ENCODE measurements at regions not wholly inside any gene's neighbourhood (a gene's known extent, or its start where the extent isn't known, plus 50 kb on each side); places are given as distances from the start of the nearest gene placed in this dataset.

DNA sequence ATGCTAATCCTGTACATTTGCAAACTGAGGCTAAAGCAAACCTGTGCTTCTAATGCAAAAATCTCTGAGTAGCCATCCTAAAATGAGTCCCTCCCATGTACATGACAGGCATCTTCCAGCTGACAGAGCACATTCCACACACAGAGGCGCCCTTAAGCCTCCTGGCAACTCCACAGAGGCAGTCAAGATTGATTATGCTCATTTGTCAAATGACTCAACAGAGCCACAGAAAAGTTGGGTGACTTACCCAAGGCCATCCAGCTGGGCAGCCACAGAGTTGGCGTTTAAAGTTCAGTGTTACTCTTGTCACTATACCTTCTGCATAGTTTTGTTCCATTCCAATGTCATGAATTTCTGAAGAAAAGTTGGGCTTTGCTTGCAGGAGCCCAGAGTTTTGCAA lies 394.6 kb upstream of the FGF13 start:
- DNase-seq, result no peak

- DNase-seq, result no peak
These were observed 383.4 kb upstream of the FGF13 start for GRCh38 chrX:139094671-139095592.

DNA sequence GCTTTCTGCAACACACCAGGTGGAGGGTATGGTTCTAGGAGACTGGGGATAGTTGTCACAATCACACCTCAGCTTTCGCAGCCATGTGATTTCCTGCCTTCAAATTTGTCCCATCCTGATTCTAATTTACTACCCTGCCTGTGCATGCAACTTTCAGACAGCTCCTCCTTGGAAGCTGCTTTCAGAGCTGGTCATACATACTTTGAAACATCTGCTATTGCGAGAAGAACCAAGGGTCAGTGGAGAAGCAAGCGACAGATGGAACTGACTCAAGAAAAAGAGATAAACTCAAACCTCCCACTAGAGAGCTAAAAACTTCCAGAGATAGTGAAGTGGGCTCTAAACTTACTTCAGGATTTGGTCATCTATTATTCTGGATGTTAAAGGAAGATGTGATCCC lies 381.7 kb upstream of the FGF13 start:
- DNase-seq, result no peak

- no peak for DNase-seq
These were observed 380.4 kb upstream of the FGF13 start for GRCh38 chrX:139091878-139092277.

GRCh38 chrX:139091066-139091465 lies 379.5 kb upstream of the FGF13 start:
- DNase-seq, result no peak

- no peak for DNase-seq
These were observed 374.7 kb upstream of the FGF13 start for GRCh38 chrX:139086246-139086645.

DNA sequence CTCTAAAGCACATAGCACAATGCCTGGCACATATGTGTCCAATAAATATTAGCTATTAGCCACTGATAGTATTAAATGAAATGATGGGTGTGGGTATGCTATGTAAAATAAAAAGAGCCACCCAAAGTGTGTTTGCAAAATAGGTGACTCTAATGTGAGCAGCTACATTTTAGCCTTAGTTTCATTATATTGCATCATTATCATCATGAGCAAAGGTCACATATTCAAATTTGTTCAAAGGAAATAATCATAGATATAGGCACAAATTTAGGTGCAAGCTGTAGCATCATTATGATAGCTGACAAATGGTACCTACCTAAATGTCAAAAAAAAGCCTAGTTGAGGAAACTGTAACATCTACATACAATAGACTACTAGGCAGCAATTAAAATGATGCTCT lies 373.9 kb upstream of the FGF13 start:
- no peak for DNase-seq

GRCh38 chrX:139083191-139083590 lies 371.7 kb upstream of the FGF13 start:
- DNase-seq, result no peak

- DNase-seq, result no peak
These were observed 370.4 kb upstream of the FGF13 start for GRCh38 chrX:139081965-139082364.

GRCh38 chrX:139079789-139080188 lies 368.3 kb upstream of the FGF13 start:
- DNase-seq, result no peak

DNA sequence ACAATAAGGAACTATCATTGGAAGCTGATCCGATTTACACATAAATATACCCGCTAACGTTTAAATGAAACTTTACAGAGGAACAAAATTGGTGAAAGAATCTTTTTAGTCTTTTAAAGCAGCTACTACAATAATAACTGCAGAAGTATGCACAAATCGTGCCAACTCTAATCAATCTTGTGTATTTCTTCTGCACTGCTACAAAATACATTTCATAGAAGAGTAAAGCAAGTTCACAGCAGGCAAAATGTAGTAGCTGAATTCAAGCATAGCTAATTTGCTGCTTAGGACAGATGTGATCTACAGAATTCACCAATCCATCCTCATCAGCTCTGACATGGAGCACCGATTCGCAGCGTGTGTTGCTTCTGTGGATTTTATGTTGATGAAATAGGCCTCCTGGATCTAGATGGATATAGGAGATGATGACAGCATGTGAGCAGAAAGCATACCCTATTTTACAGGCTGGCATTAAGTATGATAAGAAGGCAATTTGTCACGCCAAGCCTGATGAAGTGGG lies 367.3 kb upstream of the FGF13 start:
- no peak for DNase-seq

GRCh38 chrX:139078342-139078741 lies 366.8 kb upstream of the FGF13 start:
- no peak for DNase-seq

GRCh38 chrX:139077281-139078250 lies 366.0 kb upstream of the FGF13 start:
- no peak for DNase-seq

DNA sequence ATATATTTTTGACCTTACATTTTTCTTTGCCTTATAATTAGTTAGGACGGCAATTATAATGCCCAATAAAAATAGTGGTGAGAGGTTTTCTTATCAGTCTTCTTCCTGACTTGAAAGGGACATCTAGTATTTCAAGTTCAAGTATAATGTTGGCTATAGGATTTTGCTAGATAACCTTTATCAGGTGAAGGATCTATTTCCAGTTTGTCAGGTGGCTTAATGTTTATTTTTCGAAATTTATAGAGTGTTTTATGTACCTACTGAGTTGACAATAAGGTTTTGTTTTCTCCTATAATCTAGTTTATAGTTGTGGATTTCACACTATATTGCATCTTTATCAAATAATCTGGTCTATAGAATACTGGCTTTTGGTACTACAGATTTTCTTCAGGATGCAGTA lies 351.8 kb upstream of the FGF13 start:
- DNase-seq, result no peak

GRCh38 chrX:139058831-139059495 lies 347.4 kb upstream of the FGF13 start:
- peak; percentile 0 for DNase-seq

DNA sequence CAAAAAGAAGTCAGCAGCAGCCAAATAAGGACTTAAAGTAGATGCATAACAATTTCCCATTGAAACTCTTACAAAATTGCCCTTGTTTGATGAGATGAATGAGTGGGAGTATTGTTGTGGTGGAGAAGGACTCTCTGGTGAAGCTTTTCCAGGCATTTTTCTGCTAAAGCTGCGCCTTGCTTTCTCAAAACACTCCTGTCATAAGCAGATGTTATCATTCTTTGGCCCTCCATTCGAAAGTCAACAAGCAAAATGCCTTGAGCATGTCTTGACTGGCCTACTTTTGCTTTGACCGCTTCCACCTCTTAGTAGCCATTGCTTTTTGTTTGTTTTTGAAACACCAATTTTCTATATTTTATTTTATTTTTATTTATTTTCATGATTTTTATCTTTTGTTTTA lies 340.9 kb upstream of the FGF13 start:
- DNase-seq, result no peak

GRCh38 chrX:139049465-139049864 lies 337.9 kb upstream of the FGF13 start:
- no peak for DNase-seq

DNA sequence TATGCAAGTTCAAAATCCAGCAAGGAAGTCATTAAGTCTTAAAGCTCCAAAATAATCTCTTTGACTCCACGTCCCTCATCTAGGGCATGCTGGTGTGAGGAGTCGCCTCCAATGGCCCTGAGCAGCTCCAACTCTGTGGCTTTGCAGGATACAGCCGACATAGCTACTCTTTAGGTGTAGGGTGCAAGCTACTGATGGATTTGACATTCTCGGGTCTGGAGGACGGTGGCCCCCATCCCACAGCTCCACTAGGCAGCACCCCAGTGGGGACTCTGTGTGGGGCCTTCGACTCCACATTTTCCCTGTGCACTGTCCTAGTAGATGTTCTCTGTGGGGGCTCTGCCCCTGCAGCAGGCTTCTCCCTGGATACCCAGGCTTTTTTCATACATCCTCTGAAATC lies 333.2 kb upstream of the FGF13 start:
- DNase-seq, result no peak

DNA sequence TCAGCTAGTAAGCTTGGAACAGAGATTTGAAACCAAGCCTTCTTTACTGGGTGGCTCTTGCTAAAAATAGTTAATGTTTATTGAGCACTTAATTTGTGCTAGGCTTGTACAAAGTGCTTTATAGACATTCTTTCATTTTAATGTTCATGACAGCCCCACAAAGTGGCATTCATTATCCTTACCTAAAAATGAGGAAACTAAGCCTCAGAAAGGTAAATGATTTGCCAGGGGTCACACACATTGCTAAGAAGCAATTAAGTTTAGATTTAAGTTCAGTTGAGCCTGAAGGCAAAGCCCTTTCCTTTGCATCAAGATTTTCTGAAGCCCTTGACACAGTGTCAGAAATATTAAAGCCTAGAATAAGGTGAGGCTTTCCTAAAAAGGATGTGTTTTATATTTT lies 327.5 kb upstream of the FGF13 start:
- no peak for DNase-seq

DNA sequence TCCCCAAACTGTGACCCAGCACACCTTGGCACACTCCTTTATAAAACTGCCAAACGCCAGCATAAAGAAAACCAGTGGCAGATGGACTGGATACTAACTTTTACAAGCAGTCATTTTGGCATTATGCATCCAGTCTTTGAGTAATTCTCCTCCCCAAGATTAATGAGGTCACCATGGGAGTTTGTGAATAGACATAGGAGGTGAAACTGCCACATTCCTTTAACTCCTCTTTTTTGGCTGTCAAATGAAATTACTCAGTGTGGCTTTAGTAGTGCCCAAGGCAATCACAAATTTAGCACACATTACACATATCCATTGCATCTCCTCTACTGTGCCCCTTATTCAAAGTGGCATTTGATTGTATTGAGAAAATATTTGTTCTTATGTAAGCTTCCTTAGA lies 315.3 kb upstream of the FGF13 start:
- peak; percentile 64 for DNase-seq

GRCh38 chrX:139026406-139026805 lies 314.9 kb upstream of the FGF13 start:
- DNase-seq, result no peak

DNA sequence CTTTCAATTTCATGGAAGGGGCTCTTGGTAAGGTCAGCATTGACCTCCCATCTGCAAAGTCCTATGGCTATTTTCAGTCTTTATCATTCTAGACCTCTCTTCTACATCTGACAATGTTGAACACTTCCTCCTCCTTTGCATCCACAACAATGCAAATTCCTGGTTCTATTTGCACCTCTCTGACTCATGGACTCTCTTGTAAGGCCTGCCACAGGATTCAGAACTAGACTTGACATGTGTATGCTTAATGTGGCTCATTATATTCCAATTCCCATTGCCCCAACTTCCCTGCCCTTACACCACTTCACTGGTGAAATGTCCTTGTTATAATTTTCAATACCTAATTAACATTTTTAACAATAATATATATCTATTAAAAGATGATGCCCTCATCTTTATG lies 314.3 kb upstream of the FGF13 start:
- DNase-seq, result no peak

DNA sequence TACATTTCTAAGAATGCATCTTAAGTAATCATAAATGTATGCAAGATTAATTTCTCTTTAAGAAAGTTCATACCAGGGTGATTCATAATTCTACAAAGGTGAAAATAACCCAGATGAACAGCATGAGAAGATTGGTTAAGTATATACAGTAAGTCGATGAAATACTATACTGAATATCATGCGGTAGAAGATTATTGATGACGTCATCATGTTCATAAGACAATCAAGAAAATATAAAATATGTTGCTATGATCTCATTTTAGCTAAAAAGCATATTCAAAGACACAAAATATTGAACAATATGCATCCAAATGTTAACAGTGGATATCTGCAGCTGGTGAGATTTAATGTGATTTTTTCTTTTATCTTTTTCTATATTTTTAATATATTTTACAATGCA lies 312.0 kb upstream of the FGF13 start:
- DNase-seq, result no peak
